HEK293 (cell line): ENCODE measurements at regions not wholly inside any gene's neighbourhood (a gene's known extent, or its start where the extent isn't known, plus 50 kb on each side); places are given as distances from the start of the nearest gene placed in this dataset.

ENCODE experiments used
- CTCF ChIA-PET: fragments of 350-600 bp; formaldehyde crosslinking; extraction: SDS; loops from one replicate; lab custom pipeline; 2021; ENCODE audit warnings: antibody characterized with exemption; lab: Yijun Ruan, JAX
- POLR2A ChIA-PET: fragments of 300-600 bp; formaldehyde crosslinking; extraction: SDS; loops from one replicate; lab custom pipeline; 2020; ENCODE audit warnings: antibody characterized with exemption, inconsistent platforms; lab: Yijun Ruan, JAX
- H3K27ac ChIP-seq: fragments of 200-500 bp; sonication (Bioruptor generic); 2 replicates; pipeline ENCODE4 v1.5.1; 2014; ENCODE audit warnings: low read depth, low read length, control low read depth, inconsistent platforms; ENCODE audit errors: extremely low read depth
- H3K36me3 ChIP-seq, 2 experiments: fragments of 200-500 bp in 1 of 2; sonication (Bioruptor generic) in 1 of 2; 1 replicate in 1 of 2; 2 replicates in 1 of 2; pipeline ENCODE4 v1.5.1; 2014 to 2017; ENCODE audit warnings: inconsistent platforms in 2 of 2, low read length in 2 of 2; ENCODE audit not compliant: control insufficient read depth in 2 of 2, insufficient read depth in 1 of 2
- H3K4me1 ChIP-seq: fragments of 200-500 bp; sonication (Bioruptor generic); 2 replicates; pipeline ENCODE4 v1.5.1; 2014; ENCODE audit warnings: mild to moderate bottlenecking, low read length, inconsistent platforms; ENCODE audit not compliant: control insufficient read depth, insufficient read depth
- H3K4me3 ChIP-seq: 2 replicates; pipeline ENCODE4 v1.5.1; 2011; ENCODE audit warnings: low read depth, mild to moderate bottlenecking, control low read depth, low read length, moderate library complexity
- H3K9me3 ChIP-seq: fragments of 200-500 bp; sonication (Bioruptor generic); 2 replicates; pipeline ENCODE4 v1.5.1; 2014; ENCODE audit warnings: low read depth, low read length, inconsistent platforms; ENCODE audit not compliant: control insufficient read depth, insufficient read depth
- GLI2 ChIP-seq: fragments of 450-650 bp; formaldehyde crosslinking; IDR thresholded peaks from 2 replicates; pipeline ENCODE4; 2017; ENCODE audit warnings: missing biosample characterization, missing genetic modification characterization, low read depth, borderline replicate concordance
- KLF9 ChIP-seq: fragments of 450-650 bp; formaldehyde crosslinking; IDR thresholded peaks from 2 replicates; pipeline ENCODE4 v1.5.1; 2016; ENCODE audit warnings: missing biosample characterization, missing genetic modification characterization, low read depth
- MYNN ChIP-seq: fragments of 450-650 bp; formaldehyde crosslinking; IDR thresholded peaks from 2 replicates; pipeline ENCODE4 v1.5.1; 2016; ENCODE audit warnings: missing biosample characterization, missing genetic modification characterization, borderline replicate concordance
- SCRT1 ChIP-seq: fragments of 450-650 bp; formaldehyde crosslinking; IDR thresholded peaks from 2 replicates; pipeline ENCODE4 v1.5.1; 2016; ENCODE audit warnings: missing biosample characterization, missing genetic modification characterization, borderline replicate concordance
- TSHZ1 ChIP-seq: fragments of 450-650 bp; formaldehyde crosslinking; IDR thresholded peaks from 2 replicates; pipeline ENCODE4 v1.5.1; 2016; ENCODE audit warnings: missing biosample characterization, missing genetic modification characterization, borderline replicate concordance
- ZBTB17 ChIP-seq: fragments of 450-650 bp; formaldehyde crosslinking; IDR thresholded peaks from 2 replicates; pipeline ENCODE4 v1.5.1; 2016; ENCODE audit warnings: missing biosample characterization, missing genetic modification characterization
- ZBTB8A ChIP-seq: fragments of 450-650 bp; formaldehyde crosslinking; IDR thresholded peaks from 2 replicates; pipeline ENCODE4 v1.5.1; 2016; ENCODE audit warnings: missing biosample characterization, missing genetic modification characterization
- ZNF132 ChIP-seq: fragments of 450-650 bp; formaldehyde crosslinking; IDR thresholded peaks from 2 replicates; pipeline ENCODE4 v1.5.1; 2017; ENCODE audit warnings: missing biosample characterization, missing genetic modification characterization, borderline replicate concordance
- ZNF133 ChIP-seq: fragments of 450-650 bp; formaldehyde crosslinking; IDR thresholded peaks from 2 replicates; pipeline ENCODE4 v1.5.1; 2016; ENCODE audit warnings: missing biosample characterization, missing genetic modification characterization
- ZNF169 ChIP-seq: fragments of 450-650 bp; formaldehyde crosslinking; IDR thresholded peaks from 2 replicates; pipeline ENCODE4 v1.5.1; 2016; ENCODE audit warnings: missing biosample characterization, missing genetic modification characterization
- ZNF248 ChIP-seq: fragments of 450-650 bp; formaldehyde crosslinking; IDR thresholded peaks from 2 replicates; pipeline ENCODE4 v1.5.1; 2017; ENCODE audit warnings: missing biosample characterization, missing genetic modification characterization
- ZNF391 ChIP-seq: fragments of 450-650 bp; formaldehyde crosslinking; IDR thresholded peaks from 2 replicates; pipeline ENCODE4 v1.5.1; 2016; ENCODE audit warnings: low read depth, missing biosample characterization, missing genetic modification characterization, borderline replicate concordance
- ZNF433 ChIP-seq: fragments of 450-650 bp; formaldehyde crosslinking; IDR thresholded peaks from 2 replicates; pipeline ENCODE4 v1.5.1; 2016; ENCODE audit warnings: missing biosample characterization, missing genetic modification characterization, low read depth
- ZNF629 ChIP-seq: fragments of 450-650 bp; formaldehyde crosslinking; IDR thresholded peaks from 2 replicates; pipeline ENCODE4 v1.5.1; 2017; ENCODE audit warnings: missing biosample characterization, missing genetic modification characterization
- ZNF701 ChIP-seq: fragments of 450-650 bp; formaldehyde crosslinking; IDR thresholded peaks from 2 replicates; pipeline ENCODE4 v1.5.1; 2016; ENCODE audit warnings: missing biosample characterization, missing genetic modification characterization
- ZNF747 ChIP-seq: fragments of 450-650 bp; formaldehyde crosslinking; IDR thresholded peaks from 2 replicates; pipeline ENCODE4 v1.5.1; 2016; ENCODE audit warnings: missing biosample characterization, missing genetic modification characterization
- ZNF792 ChIP-seq: fragments of 450-650 bp; formaldehyde crosslinking; IDR thresholded peaks from 2 replicates; pipeline ENCODE4 v1.5.1; 2016; ENCODE audit warnings: missing biosample characterization, missing genetic modification characterization
- ZXDB ChIP-seq: fragments of 450-650 bp; formaldehyde crosslinking; IDR thresholded peaks from 2 replicates; pipeline ENCODE4 v1.5.1; 2016; ENCODE audit warnings: missing biosample characterization, missing genetic modification characterization
- TF ChIP-seq, protein P1 (sequence below): fragments of 450-650 bp; formaldehyde crosslinking; IDR thresholded peaks from 2 replicates; pipeline ENCODE4 v1.5.1; 2016; ENCODE audit warnings: missing biosample characterization, missing genetic modification characterization
- TF ChIP-seq, protein P2 (sequence below): fragments of 450-650 bp; formaldehyde crosslinking; IDR thresholded peaks from 2 replicates; pipeline ENCODE4 v1.5.1; 2016; ENCODE audit warnings: missing biosample characterization, missing genetic modification characterization
- TF ChIP-seq, protein P3 (sequence below): fragments of 450-650 bp; formaldehyde crosslinking; IDR thresholded peaks from 2 replicates; pipeline ENCODE4 v1.5.1; 2016; ENCODE audit warnings: missing biosample characterization, missing genetic modification characterization, borderline replicate concordance

DNA sequence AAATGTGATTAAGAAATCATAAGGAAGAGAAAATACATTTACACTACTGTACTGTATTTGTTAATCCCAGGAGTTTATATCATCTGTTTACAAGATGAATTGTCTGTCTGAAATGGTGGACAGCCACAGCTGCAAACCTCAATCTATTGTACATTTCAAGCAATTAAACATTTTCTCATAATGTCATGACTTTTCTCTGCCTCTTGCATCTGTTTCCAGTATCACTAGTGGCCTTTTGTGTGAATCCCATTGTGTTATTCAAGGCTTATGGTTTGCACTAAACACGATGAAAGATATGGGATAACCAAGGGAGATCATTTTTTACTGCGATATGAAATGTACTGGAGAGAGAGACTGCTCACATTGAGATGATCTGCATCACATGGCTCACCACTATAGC is 200.2 kb upstream of the LRRN1 start:
- POLR2A ChIA-PET: no interaction called here

DNA sequence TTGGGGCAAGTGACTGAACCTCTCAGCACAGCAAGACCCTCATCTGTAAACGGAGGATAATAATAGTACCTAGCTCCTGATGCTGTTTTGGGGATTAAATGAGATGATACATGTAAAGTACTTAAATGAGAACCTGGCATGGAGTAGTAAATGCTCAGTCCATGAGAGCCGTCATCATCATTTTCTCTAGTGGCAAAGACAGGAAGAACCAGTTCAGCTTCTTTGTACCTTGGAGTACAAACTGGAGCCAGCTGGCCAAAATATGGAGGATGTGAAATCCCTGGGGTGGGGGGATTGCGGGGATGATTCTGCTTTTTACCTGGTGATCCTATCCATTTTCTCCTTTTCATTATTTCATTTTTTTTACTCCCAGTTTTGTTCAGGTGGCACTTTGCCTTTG is 204.2 kb upstream of the LRRN1 start:
- TF ChIP-seq ZBTB17 (tag by site-specific recombination) (no peak), TSHZ1 (tag by site-specific recombination) (no peak), ZNF747 (tag by site-specific recombination) (no peak), ZNF629 (tag by site-specific recombination) (no peak)
- TF ChIP-seq, protein P1, sequence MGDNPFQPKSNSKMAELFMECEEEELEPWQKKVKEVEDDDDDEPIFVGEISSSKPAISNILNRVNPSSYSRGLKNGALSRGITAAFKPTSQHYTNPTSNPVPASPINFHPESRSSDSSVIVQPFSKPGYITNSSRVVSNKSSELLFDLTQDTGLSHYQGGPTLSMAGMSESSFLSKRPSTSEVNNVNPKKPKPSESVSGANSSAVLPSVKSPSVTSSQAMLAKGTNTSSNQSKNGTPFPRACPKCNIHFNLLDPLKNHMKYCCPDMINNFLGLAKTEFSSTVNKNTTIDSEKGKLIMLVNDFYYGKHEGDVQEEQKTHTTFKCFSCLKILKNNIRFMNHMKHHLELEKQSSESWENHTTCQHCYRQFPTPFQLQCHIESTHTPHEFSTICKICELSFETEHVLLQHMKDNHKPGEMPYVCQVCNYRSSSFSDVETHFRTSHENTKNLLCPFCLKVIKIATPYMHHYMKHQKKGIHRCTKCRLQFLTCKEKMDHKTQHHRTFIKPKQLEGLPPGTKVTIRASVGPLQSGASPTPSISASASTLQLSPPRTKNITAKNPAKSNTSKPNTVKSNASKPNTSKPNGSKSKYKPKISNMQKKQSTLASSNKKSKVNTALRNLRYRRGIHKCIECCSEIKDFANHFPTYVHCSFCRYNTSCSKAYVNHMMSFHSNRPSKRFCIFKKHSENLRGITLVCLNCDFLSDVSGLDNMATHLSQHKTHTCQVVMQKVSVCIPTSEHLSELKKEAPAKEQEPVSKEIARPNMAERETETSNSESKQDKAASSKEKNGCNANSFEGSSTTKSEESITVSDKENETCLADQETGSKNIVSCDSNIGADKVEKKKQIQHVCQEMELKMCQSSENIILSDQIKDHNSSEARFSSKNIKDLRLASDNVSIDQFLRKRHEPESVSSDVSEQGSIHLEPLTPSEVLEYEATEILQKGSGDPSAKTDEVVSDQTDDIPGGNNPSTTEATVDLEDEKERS (tag by site-specific recombination): no peak
- H3K4me1 ChIP-seq: no peaks in the 10 kb centered on the region
- no peak overlapping the region for H3K4me3 ChIP-seq
- no peaks in the 10 kb centered on the region for H3K9me3 ChIP-seq
- H3K27ac ChIP-seq: no peak overlapping the region
- CTCF ChIA-PET: interaction anchor here (0.7 kb wide), 1 partner anchor 34 kb away, joined by 4 read pairs; no protein-coding TSS in a partner anchor
- H3K36me3 ChIP-seq: no peaks in the 10 kb centered on the region
- POLR2A ChIA-PET: no interaction called here

More for the DNA sequence above, 200.2 kb upstream of the LRRN1 start:
- CTCF ChIA-PET: no interaction called here
- TF ChIP-seq ZNF701: no peak
- no peak for TF ChIP-seq ZNF391
- H3K27ac ChIP-seq: no peak overlapping the region
- no peaks in the 10 kb centered on the region for H3K4me1 ChIP-seq
- no peaks in the 10 kb centered on the region for H3K36me3 ChIP-seq
- no peaks in the 10 kb centered on the region for H3K9me3 ChIP-seq
- no peak overlapping the region for H3K4me3 ChIP-seq

DNA sequence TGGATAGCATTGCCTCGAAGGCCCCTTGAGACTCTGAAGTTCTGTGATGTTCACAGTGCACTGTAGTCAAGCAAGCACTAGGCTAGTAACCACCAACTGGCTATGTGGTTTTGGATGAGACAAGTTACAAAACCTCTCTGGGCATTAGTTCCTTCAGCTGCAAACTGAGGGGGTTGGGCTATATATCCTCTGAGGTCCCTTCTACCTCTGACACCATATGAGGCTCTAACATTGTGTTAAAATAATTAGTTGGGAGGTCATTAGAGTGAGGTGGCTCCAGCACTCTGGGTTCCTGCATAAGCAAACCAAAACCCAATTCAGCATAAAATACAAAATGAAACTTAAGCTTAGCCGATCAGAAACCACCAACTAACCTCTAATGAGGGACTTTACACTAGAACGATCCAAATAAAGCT is 209.5 kb upstream of the LRRN1 start:
- ChIA-PET POLR2A (no interaction called here), CTCF (interaction anchor here (0.7 kb wide), 1 partner anchor 389 kb away, joined by 3 read pairs; no protein-coding TSS in a partner anchor)
- Histone ChIP-seq H3K4me3 (no peak overlapping the region), H3K27ac (no peak overlapping the region), H3K9me3 (no peaks in the 10 kb centered on the region), H3K4me1 (no peaks in the 10 kb centered on the region), H3K36me3 (no peaks in the 10 kb centered on the region)
- TF ChIP-seq KLF9 (no peak), GLI2 (tag by site-specific recombination) (no peak), ZNF792 (tag by site-specific recombination) (no peak), ZNF433 (tag by site-specific recombination) (no peak), MYNN (tag by site-specific recombination) (no peak), SCRT1 (tag by site-specific recombination) (no peak), ZNF169 (tag by site-specific recombination) (no peak), ZXDB (tag by site-specific recombination) (no peak), ZNF248 (tag by site-specific recombination) (no peak), ZBTB8A (tag by site-specific recombination) (no peak), ZNF132 (tag by site-specific recombination) (no peak), ZNF133 (tag by site-specific recombination) (no peak)
- TF ChIP-seq, protein P2, sequence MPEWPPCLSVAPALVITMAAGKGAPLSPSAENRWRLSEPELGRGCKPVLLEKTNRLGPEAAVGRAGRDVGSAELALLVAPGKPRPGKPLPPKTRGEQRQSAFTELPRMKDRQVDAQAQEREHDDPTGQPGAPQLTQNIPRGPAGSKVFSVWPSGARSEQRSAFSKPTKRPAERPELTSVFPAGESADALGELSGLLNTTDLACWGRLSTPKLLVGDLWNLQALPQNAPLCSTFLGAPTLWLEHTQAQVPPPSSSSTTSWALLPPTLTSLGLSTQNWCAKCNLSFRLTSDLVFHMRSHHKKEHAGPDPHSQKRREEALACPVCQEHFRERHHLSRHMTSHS (tag by site-specific recombination): no peak
- TF ChIP-seq, protein P3, sequence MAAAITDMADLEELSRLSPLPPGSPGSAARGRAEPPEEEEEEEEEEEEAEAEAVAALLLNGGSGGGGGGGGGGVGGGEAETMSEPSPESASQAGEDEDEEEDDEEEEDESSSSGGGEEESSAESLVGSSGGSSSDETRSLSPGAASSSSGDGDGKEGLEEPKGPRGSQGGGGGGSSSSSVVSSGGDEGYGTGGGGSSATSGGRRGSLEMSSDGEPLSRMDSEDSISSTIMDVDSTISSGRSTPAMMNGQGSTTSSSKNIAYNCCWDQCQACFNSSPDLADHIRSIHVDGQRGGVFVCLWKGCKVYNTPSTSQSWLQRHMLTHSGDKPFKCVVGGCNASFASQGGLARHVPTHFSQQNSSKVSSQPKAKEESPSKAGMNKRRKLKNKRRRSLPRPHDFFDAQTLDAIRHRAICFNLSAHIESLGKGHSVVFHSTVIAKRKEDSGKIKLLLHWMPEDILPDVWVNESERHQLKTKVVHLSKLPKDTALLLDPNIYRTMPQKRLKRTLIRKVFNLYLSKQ (tag by site-specific recombination): no peak
